Kidney (tissue), 13 donors: ENCODE measurements at regions not wholly inside any gene's neighbourhood (a gene's known extent, or its start where the extent isn't known, plus 50 kb on each side); places are given as distances from the start of the nearest gene placed in this dataset.

Source experiments
- DNase-seq, 5 donors: peaks; one replicate each; pipeline ENCODE4 v3.0.0-alpha.2; 2013 to 2020
- FAIRE-seq: peaks from 2 replicates; lab custom pipeline; 2012; peaks lifted over from hg19 to GRCh38; lab: Jason Lieb, UNC
- H3K27ac ChIP-seq, 2 donors: one replicate each; pipeline ENCODE4 v1.7.0; 2013; ENCODE audit warnings: low read depth in 2 of 2, low read length in 2 of 2, inconsistent platforms in 1 of 2
- H3K27me3 ChIP-seq: one replicate; pipeline ENCODE4 v1.7.1; 2013; ENCODE audit warnings: low read length, inconsistent platforms; ENCODE audit not compliant: control insufficient read depth, insufficient read depth
- H3K36me3 ChIP-seq, 3 donors: one replicate each; pipeline versions ENCODE4 v1.7.0 to v1.7.1; 2013; ENCODE audit warnings: low read length in 3 of 3, control low read depth in 1 of 3, inconsistent platforms in 1 of 3; ENCODE audit not compliant: insufficient read depth in 3 of 3, control insufficient read depth in 2 of 3
- H3K4me1 ChIP-seq, 3 donors: one replicate each; pipeline versions ENCODE4 v1.7.0 to v1.7.1; 2013; ENCODE audit warnings: low read length in 3 of 3, inconsistent platforms in 1 of 3, low read depth in 1 of 3; ENCODE audit not compliant: control insufficient read depth in 2 of 3, insufficient read depth in 2 of 3
- H3K4me3 ChIP-seq, 3 donors: one replicate each; pipeline versions ENCODE4 v1.7.0 to v1.8.1; 2013; ENCODE audit warnings: low read length in 3 of 3, control low read depth in 1 of 3, inconsistent platforms in 1 of 3
- H3K9ac ChIP-seq, 3 donors: one replicate each; pipeline versions ENCODE4 v1.7.0 to v1.7.1; 2013; ENCODE audit warnings: low read length in 3 of 3, control low read depth in 1 of 3, inconsistent platforms in 1 of 3
- H3K9me3 ChIP-seq, 3 donors: one replicate each; pipeline versions ENCODE4 v1.7.0 to v1.7.1; 2013; ENCODE audit warnings: low read length in 3 of 3, control low read depth in 1 of 3, inconsistent platforms in 1 of 3; ENCODE audit not compliant: control insufficient read depth in 2 of 3, insufficient read depth in 1 of 3
- CTCF ChIP-seq: IDR thresholded peaks from 3 replicates; pipeline ENCODE4 v1.5.1; 2012; ENCODE audit warnings: mild to moderate bottlenecking, moderate library complexity, borderline replicate concordance; ENCODE audit not compliant: insufficient read depth; ENCODE audit errors: extremely low read depth
- intact Hi-C: fragments of 100-400 bp; cut with DNase I; formaldehyde crosslinking; loops from one replicate; pipeline ENCODE4 v1.11.1; 2022
- donor health status: control.
- donor health status: control.
- donor health status: control.
- donor health status: control.
- donor health status: control.
- donor health status: DM: yes; HTN: yes; CAD: no.
- donor health status: Normal renal cell carcinoma (clear cell type).

DNA sequence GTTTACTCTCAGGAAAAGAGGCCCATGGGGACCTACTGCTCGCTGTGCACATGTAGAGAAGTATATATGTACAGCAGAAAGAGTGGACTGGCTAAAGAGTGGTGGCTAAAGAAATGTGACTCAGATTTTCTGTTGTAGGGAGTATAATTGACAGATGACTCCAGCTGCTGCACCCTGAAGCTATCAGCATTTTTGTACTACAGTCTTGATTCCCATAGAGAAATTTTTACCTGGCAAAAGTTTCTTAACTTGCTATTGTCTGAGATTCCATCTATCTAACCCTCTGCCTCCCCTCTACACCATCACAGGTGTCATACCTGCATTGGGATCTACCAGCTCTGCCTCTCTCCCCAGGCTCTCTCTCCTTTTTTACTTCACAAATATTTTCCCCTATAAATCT is 296.0 kb upstream of the KYNU start:
- no peaks in the 10 kb centered on the region for H3K9me3 ChIP-seq
- no peak for FAIRE-seq
- no peak for TF ChIP-seq CTCF
- no peaks in the 10 kb centered on the region for H3K36me3 ChIP-seq
- intact Hi-C loops = no loop called here
- no peaks in the 10 kb centered on the region for H3K27me3 ChIP-seq
- no peak overlapping the region for H3K4me3 ChIP-seq
- no peak overlapping the region for H3K27ac ChIP-seq
- no peaks in the 10 kb centered on the region for H3K4me1 ChIP-seq
- DNase-seq = no peak
- H3K9ac ChIP-seq = no peak overlapping the region

DNA sequence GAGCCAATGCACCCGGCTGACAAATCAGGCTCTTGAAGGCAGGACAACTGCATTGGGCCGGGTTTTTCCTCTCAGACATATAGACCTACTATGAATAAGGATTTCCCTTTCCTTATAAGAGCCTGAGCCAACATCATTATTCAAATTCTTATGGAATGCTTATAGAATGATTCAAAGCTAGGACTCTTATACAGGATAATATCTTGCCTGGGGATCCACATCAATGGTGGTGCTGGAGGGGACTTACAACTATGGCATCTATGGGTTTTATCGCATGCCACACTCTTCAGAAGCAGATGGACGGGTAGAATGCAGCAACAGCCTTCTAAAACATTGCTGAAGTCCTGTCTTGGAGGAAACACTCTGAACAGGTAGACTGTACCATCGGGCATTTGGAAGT is 296.8 kb upstream of the KYNU start:
- no peaks in the 10 kb centered on the region for H3K9me3 ChIP-seq
- no peak overlapping the region for H3K27ac ChIP-seq
- no peak overlapping the region for H3K9ac ChIP-seq
- intact Hi-C loops = no loop called here
- H3K4me1 ChIP-seq = no peaks in the 10 kb centered on the region
- H3K36me3 ChIP-seq = no peaks in the 10 kb centered on the region
- DNase-seq (no peak), FAIRE-seq (no peak)
- no peaks in the 10 kb centered on the region for H3K27me3 ChIP-seq
- no peak for TF ChIP-seq CTCF
- no peak overlapping the region for H3K4me3 ChIP-seq

GRCh38 chr2:142575561-142575960 is 301.9 kb upstream of the KYNU start:
- no peak for DNase-seq
- intact Hi-C loops = no loop called here
- H3K9me3 ChIP-seq = no peaks in the 10 kb centered on the region
- H3K4me1 ChIP-seq = no peaks in the 10 kb centered on the region
- no peaks in the 10 kb centered on the region for H3K36me3 ChIP-seq
- no peak for TF ChIP-seq CTCF
- H3K4me3 ChIP-seq = no peak overlapping the region
- FAIRE-seq = no peak
- H3K27me3 ChIP-seq = no peaks in the 10 kb centered on the region
- no peak overlapping the region for H3K27ac ChIP-seq
- H3K9ac ChIP-seq = no peak overlapping the region

GRCh38 chr2:142574388-142574787 is 303.1 kb upstream of the KYNU start:
- intact Hi-C loops = no loop called here
- H3K36me3 ChIP-seq = no peaks in the 10 kb centered on the region
- no peaks in the 10 kb centered on the region for H3K9me3 ChIP-seq
- no peak overlapping the region for H3K9ac ChIP-seq
- no peak for FAIRE-seq
- no peak overlapping the region for H3K4me3 ChIP-seq
- no peak for TF ChIP-seq CTCF
- no peak for DNase-seq
- no peaks in the 10 kb centered on the region for H3K27me3 ChIP-seq
- no peak overlapping the region for H3K27ac ChIP-seq
- no peaks in the 10 kb centered on the region for H3K4me1 ChIP-seq
